ENCODE measurements at regions not wholly inside any gene's neighbourhood (a gene's known extent, or its start where the extent isn't known, plus 50 kb on each side); places are given as distances from the start of the nearest gene placed in this dataset.

- Histone ChIP-seq H3K36me3 (ENCODE audit: low read depth) (no peaks in the 10 kb centered on the region), H3K4me3 (no peak overlapping the region), H3K9me3 (no peaks in the 10 kb centered on the region), H3K4me1 (ENCODE audit: low read depth) (no peaks in the 10 kb centered on the region)
- intact Hi-C loops (cut with DNase I, micrococcal nuclease) = no loop called here
- TF ChIP-seq CTCF (IDR thresholded peaks at IDR 0.05) = no peak
- DNase-seq (no peak), ATAC-seq (no peak)
These were observed 794.4 kb upstream of the ID2 start for GRCh38 chr2:7887441-7887840.

DNA sequence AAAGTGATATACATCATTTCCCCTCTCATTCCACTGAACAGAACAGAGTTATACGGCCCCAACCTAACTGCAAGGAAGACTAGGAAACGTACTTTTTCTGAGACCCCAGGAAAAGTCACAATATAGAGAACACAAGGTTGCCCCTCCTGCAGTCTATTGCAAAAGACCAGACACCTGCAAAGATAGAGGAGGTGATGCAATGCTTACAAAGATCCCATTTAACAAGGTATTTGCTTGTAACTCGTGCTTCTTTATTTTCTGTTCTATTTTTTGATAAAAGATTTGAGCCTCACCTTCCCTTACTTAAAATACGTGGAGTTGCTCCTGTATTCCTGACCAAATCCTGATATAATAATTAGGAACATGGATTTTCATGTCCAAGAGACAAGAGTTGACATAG, 793.0 kb upstream of the ID2 start:
- no peak for TF ChIP-seq CTCF (IDR thresholded peaks at IDR 0.05)
- ATAC-seq (no peak), DNase-seq (no peak)
- H3K36me3 ChIP-seq (ENCODE audit: low read depth) = no peaks in the 10 kb centered on the region
- H3K4me1 ChIP-seq (ENCODE audit: low read depth) = no peaks in the 10 kb centered on the region
- no peaks in the 10 kb centered on the region for H3K9me3 ChIP-seq
- H3K4me3 ChIP-seq = no peak overlapping the region
- intact Hi-C loops (cut with DNase I, micrococcal nuclease) = no loop called here

DNA sequence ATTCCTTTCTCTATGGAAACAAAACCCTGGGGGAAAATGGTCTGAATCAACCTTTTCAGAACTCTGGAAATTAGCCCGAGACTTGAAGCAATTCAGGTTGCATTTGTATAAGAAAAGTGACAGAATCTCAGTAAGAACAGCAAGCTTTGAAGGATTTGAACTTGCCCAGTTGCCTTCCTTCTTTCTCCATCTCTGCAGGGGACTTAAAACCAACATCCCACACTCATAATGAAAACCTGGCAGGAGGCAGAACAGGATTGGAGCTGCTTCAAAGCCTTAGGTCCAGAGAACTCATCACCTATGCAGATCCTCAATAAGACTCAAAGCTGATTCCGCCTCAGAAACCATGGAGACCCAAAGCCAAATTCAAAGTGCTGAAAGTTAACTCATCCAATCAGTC, 790.5 kb upstream of the ID2 start:
- H3K9me3 ChIP-seq = no peaks in the 10 kb centered on the region
- no peak overlapping the region for H3K4me3 ChIP-seq
- H3K36me3 ChIP-seq (ENCODE audit: low read depth) = no peaks in the 10 kb centered on the region
- ATAC-seq (no peak), DNase-seq (no peak)
- no peaks in the 10 kb centered on the region for H3K4me1 ChIP-seq (ENCODE audit: low read depth)
- TF ChIP-seq CTCF (IDR thresholded peaks at IDR 0.05) = no peak
- intact Hi-C loops (cut with DNase I, micrococcal nuclease) = no loop called here

- H3K4me3 ChIP-seq = no peak overlapping the region
- TF ChIP-seq CTCF (IDR thresholded peaks at IDR 0.05) = no peak
- ATAC-seq (no peak), DNase-seq (no peak)
- no peaks in the 10 kb centered on the region for H3K36me3 ChIP-seq (ENCODE audit: low read depth)
- intact Hi-C loops (cut with DNase I, micrococcal nuclease) = no loop called here
- no peaks in the 10 kb centered on the region for H3K9me3 ChIP-seq
- no peaks in the 10 kb centered on the region for H3K4me1 ChIP-seq (ENCODE audit: low read depth)
These were observed 786.6 kb upstream of the ID2 start for GRCh38 chr2:7895289-7895688.

- intact Hi-C loops (cut with DNase I, micrococcal nuclease) = no loop called here
- no peaks in the 10 kb centered on the region for H3K9me3 ChIP-seq
- H3K4me3 ChIP-seq = no peak overlapping the region
- ATAC-seq (no peak), DNase-seq (no peak)
- no peaks in the 10 kb centered on the region for H3K4me1 ChIP-seq (ENCODE audit: low read depth)
- no peak for TF ChIP-seq CTCF (IDR thresholded peaks at IDR 0.05)
- no peaks in the 10 kb centered on the region for H3K36me3 ChIP-seq (ENCODE audit: low read depth)
These were observed 784.8 kb upstream of the ID2 start for GRCh38 chr2:7896940-7897487.

DNA sequence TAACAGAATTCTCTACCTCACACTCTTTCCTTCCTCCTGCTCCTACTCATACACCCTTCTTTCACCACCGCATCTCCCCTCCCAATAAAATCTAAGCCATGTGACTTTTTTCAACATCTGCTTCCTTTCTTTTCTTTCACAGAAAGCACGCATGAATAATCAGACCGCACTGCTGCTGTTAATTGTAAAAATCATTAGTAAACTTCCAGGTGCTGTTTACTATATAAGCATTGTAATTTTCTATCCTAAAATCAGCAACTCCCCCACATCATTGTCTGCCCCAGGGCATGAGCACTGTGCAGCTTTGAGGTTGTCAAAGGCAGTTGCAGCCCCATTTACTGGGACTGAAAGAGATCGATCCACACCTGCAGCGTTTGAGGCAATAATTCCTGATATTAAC, 782.6 kb upstream of the ID2 start:
- intact Hi-C loops (cut with DNase I, micrococcal nuclease) = no loop called here
- Histone ChIP-seq H3K9me3 (no peaks in the 10 kb centered on the region), H3K4me3 (no peak overlapping the region), H3K4me1 (ENCODE audit: low read depth) (no peaks in the 10 kb centered on the region), H3K36me3 (ENCODE audit: low read depth) (no peaks in the 10 kb centered on the region)
- no peak for DNase-seq
- TF ChIP-seq CTCF (IDR thresholded peaks at IDR 0.05) = no peak
- ATAC-seq = no peak

Data from mucosa of descending colon (tissue), 3 donors.